Hematopoietic multipotent progenitor cell treated with erythropoietin and hydrocortisone succinate and interleukin-3 and kit ligand, for 4 days (in vitro differentiated cells): ENCODE measurements at regions not wholly inside any gene's neighbourhood (a gene's known extent, or its start where the extent isn't known, plus 50 kb on each side); places are given as distances from the start of the nearest gene placed in this dataset.
A peak's percentile ranks its signal among the peaks of the same experiment; 100 is the strongest.
"Not testable (repeated sequence)": the region's sequence is repeated elsewhere in the genome, so short reads cannot be mapped to it uniquely, and the experiment has no call there.

Experiments used
- DNase-seq: peaks from one replicate; pipeline ENCODE4 v3.0.0-alpha.2; 2015

GRCh38 chr10:29184205-29185000 is 104.5 kb upstream of the LYZL1 start:
- no peak for DNase-seq

DNA sequence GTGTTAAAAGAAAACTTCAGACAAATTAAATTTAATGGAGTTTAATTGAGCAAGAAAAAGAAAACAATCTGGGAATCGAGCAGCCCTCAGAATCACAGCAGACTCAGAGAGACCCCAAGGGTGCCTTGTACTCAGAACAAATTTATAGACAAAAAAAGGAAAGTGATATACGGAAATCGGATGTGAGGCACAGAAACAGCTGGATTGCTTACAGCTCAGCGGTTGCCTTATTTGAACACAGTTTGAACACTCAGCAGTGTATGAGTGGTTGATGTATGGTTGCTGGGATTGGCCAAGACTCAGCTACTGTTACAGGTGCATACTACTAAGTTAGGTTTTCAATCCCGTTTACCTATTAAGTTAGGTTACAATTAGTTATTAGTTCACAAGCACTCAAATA is 103.8 kb upstream of the LYZL1 start:
- DNase-seq: no peak

- DNase-seq: no peak
Observed at GRCh38 chr10:29186221-29186620, 102.6 kb upstream of the LYZL1 start.

- no peak for DNase-seq
Observed at GRCh38 chr10:29189256-29189655, 99.6 kb upstream of the LYZL1 start.

DNA sequence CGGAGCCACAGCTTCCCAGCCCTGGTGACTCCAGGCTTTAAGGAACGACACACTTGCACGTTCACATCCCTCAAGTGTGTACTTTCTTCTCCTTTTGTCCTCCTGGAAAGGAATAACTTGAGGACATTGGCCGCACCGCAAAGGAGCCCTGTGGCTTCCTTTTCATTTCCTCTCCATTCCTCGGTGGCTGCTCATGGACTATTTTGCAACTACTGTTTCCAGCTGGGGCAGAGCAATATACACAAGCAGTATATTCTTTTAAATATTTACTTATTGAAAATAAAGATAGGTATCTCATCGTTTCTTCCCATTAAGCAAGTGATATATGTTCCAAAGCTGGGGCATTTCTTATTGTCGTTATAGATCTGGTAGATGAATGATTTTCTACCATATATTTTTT is 97.2 kb upstream of the LYZL1 start:
- peak; percentile 13 for DNase-seq

- no peak for DNase-seq
Observed at GRCh38 chr10:29199339-29199738, 89.5 kb upstream of the LYZL1 start.

GRCh38 chr10:29199941-29200679 is 88.8 kb upstream of the LYZL1 start:
- no peak for DNase-seq

GRCh38 chr10:29202386-29202940 is 86.4 kb upstream of the LYZL1 start:
- peak; percentile 13 for DNase-seq

DNA sequence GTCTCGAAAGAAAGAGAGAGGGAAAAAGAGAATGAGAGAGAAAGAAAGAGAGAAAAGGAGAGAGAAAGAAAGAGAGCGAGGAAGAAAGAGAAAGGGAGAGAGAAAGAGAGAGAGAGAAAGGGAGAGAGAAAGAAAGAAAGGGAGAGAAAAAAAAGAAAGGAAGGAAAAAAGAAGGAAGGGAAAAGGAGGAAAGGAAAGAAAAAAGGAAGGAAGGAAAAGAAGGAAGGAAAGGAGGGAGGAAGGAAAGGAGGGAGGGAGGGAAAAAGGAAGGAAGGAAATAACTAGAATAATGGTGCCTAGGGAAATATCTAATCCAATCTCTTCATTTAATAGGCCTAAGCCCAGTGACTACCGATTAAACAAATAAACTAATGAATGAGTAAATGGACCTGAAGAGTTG is 85.4 kb upstream of the LYZL1 start:
- DNase-seq: no peak

DNA sequence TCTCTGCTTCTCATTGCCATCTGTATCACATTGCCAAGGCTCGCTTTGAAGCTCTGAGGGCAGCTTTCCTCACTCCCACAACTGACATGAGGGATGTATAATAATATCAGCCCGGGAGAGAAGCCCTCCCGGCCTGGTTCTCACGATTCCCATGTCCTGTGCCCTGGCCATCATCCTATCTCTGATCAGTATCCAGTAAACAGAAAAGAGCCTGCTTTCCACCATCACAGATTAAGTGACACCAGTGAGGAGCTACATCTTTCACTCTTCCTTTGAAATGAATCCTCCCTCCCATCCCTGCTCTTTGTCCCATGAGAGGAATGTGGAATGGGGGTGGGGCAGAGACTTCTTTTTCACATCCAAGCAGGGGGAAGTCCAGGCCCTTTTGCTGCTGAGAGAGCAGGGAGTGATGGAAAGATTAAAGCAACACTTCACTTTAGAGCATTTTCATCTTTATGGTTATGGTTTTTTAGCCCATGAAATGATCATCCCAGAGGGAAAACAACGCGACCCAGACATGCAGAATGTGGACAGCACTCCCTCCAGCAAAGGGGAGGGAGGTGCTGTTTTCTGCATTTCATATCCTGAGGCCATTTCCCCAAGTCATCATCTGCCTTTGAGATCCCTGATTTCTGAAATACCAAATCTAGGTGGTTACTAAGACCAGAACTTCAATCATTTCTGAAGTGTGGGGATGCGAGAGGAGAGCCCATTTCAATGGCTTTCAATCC is 84.6 kb upstream of the LYZL1 start:
- DNase-seq: no peak

GRCh38 chr10:29205787-29206186 is 83.1 kb upstream of the LYZL1 start:
- no peak for DNase-seq

- no peak for DNase-seq
Observed at GRCh38 chr10:29208845-29209244, 80.0 kb upstream of the LYZL1 start.

- no peak for DNase-seq
Observed at GRCh38 chr10:29209830-29210229, 79.0 kb upstream of the LYZL1 start.

DNA sequence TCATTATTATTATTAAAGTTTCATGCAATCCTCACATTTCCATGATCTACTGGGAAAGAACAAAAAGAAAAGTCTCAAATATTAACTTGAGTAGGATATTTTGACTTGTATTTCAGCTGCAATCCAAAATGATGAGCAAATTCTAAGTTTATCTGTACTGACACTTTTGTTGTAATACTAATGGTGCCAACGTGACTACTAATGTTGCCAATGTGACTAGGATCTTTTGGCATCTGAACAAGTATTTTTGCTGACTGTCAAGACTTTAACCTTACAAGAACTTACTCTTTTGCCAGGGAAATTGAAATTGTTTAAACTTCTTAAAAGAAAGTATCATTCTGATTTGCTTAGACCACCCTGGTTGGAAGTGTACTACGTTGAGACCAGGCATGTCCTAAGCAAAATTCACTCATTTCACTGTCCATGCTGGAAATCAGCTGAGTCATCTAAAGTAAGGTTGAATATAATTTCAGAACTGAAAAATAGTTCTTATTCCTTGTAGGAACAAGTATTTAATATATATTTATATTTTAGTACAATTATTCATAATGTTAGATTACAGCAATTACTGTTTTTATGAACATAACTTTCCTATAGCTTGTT is 78.5 kb upstream of the LYZL1 start:
- no peak for DNase-seq

- DNase-seq: no peak
Observed at GRCh38 chr10:29212597-29212996, 76.3 kb upstream of the LYZL1 start.

GRCh38 chr10:29214551-29214950 is 74.3 kb upstream of the LYZL1 start:
- DNase-seq: no peak

DNA sequence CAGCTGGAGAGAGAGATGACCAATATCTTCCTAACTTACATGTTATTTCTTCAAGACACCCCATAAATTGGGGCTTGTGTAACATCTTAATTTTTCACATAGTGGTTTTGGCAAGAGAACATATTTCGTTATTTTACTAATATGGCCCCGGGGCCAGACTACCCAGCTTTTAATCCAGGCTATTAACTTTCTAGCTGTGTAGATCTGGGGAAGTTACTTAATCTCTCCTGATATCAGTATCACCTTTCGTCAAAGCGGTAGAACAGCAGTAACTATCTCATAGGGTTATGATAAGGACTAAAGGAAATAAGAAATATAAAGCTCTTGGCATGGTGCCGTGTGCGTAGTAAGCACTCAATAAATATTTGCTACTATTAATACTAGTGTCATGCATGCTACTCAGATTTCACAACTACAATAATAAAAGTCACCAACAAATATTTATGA is 71.6 kb upstream of the LYZL1 start:
- DNase-seq: no peak

GRCh38 chr10:29223326-29223725 is 65.5 kb upstream of the LYZL1 start:
- DNase-seq: no peak

DNA sequence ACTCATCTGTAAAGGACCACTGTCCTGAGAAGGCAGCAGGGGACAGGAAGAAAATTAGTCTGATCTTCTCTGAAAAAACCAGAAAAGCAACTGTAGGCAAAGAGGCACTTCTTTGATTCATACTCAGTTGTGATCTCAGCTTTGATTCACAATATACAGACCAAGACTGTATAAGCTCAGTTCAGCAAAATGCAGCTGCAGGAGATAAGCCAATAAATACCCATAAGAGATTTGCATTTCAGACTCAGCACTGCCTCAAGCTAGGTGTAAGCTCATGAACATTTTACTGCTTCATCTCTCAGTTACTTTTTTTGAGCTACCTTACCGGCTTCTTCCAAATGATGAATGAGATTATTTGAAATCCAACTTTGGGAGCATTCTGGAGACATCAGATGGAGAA is 64.2 kb upstream of the LYZL1 start:
- no peak for DNase-seq

- no peak for DNase-seq
Observed at GRCh38 chr10:29227201-29227600, 61.7 kb upstream of the LYZL1 start.

DNA sequence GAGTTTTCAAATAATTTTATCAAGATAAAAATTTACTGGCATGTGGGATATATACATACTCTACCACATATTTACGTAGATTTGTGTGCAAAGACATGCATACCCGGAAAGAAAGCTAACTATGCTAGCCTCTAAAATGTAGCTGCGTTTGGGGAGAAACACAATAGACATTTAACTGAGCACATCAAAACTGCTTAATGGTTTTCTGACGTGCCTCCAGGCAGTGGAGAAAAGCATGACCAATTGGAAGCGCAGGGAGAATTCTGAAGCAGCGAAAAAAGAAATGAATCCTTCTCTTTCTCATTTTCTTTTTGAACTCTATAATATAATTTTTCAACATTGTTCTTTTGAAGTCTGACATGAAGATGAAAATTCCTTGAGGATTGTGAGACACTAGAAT is 60.3 kb upstream of the LYZL1 start:
- DNase-seq: no peak

DNA sequence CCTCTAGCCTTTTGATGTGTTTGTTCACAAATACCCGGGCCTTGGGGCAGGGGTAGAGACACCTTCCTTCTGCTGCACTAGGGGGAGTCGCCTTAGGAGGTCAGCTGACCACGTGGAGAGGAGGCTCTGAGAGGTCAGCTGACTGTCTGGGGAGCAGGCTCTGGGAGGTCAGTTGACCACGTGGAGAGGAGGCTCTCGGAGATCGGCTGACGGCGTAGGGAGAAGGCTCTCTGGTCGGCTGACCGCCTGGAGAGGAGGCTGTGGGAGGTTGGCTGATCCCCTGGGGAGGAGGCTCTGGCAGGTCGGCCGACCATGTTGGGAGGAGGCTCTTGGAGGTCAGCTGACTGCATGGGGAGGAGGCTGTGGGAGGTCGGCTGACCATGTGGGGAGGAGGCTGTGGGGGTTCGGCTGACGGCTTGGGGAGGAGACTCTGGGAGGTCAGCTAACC is 59.6 kb upstream of the LYZL1 start:
- DNase-seq: no peak

DNA sequence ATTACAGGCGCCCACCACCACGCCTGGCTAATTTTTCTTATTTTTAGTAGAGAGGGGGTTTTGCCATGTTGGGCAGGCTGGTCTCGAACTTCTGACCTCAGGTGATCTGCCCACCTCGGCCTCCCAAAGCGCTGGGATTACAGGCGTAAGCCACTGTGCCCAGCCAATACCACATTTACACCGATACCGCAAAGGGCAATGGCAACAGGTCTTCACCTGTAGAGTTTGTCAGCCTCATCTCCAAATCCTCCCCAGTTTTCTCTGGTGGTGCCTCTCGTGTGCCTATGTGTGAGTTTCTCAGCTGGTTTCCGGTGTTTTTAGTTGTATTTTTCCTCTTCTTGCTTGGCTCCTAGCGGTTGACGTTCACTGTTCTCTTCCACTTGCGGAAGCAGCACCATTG is 52.0 kb upstream of the LYZL1 start:
- not testable (repeated sequence) for DNase-seq
